ENCODE measurements at regions not wholly inside any gene's neighbourhood (a gene's known extent, or its start where the extent isn't known, plus 50 kb on each side); places are given as distances from the start of the nearest gene placed in this dataset.

DNA sequence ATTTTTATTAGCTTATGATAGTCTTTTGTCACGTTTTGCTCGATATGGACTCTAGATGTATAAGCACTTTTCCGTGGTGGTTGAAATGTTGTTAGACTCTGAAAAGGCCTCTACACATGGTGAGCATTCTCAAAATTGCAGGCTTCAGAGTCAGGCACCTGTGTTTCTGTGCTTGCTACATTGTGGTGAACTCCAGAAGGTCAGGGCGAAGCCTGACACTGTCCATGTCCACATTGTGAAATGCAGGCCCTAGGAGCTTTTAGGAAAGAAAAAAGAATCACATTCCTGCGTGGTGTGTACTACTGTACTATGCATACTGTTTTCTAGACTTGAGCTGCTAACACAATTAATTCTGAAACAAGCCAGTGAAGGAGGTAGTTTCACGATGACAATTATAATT is 86.3 kb downstream of the HS3ST1 start:
- DNase-seq: no peak

DNA sequence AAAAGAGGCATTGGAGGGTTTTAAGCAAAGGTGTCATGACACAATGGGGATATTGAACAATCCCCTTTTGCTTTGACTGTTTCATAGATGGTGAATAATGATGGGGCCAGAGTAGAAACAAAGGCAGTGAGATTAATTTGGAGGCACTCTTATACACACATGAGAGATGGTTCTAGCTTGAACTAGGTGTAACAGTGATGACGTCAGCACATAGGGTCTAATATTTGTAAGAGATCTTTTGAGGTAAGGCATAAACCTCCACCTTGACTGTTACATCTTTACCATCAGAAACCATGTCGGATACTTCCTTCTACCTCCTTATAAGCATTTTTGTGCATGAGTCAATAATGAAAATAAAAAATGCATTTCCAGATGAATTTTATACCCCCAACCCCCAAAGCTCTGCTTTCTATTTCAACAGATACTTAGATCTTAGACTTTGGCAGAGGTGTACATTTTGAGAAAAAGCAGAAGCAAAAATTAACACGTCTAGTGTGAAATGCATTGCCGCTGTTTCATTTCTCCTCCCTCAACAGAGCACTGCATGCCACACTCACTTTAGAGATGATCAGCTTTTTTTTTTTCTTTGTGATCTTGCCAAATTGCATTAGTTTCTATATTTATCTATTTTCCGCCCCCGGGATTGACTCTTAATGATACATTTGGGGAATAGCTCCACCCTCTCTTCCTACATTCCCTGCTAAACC is 87.2 kb downstream of the HS3ST1 start:
- DNase-seq: no peak

GRCh38 chr4:11338956-11339782 is 89.5 kb downstream of the HS3ST1 start:
- DNase-seq: no peak

- DNase-seq: no peak
These were observed 91.4 kb downstream of the HS3ST1 start for GRCh38 chr4:11337287-11337686.

DNA sequence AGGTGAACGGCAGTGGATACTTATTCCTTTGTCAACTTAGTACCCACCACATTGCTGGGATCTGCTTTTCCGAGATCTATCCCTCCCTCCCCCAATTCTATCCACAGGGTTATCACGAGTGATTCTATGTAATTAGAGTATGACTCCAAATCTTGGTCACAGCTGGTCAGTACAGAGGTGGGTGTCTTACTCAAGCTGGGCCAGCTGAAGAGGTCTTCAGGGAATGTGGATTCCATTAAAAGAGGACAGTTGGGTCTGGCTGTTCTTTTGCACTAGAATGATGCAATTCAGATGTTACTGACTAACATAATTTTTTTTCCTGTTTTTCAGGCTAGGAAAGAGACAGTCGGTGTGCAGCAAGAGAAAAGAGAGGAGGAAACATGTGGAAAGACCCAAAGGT is 92.3 kb downstream of the HS3ST1 start:
- no peak for DNase-seq

DNA sequence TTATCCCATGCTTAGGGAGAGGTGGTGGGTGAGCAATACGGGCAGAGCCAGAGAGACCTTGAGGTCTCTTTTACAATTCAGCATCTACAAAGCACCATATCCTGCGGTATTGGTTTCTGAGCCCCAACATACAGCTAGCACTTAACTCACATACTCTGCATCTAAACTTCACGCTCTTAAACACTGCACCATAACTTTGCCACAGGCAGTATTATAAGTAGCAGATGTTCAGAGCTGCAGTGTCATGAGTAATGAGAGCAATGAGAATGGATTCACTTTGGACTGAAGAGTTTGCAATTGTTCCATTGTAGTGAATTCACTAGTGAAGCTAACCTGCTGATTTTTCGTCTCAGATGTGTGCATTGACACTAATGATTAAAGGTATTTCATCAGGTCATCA is 93.8 kb downstream of the HS3ST1 start:
- no peak for DNase-seq

GRCh38 chr4:11328401-11328800 is 100.3 kb downstream of the HS3ST1 start:
- DNase-seq: no peak

- DNase-seq: no peak
These were observed 102.7 kb downstream of the HS3ST1 start for GRCh38 chr4:11326021-11326420.

GRCh38 chr4:11323771-11324170 is 104.9 kb downstream of the HS3ST1 start:
- no peak for DNase-seq

- no peak for DNase-seq
These were observed 115.3 kb downstream of the HS3ST1 start for GRCh38 chr4:11313157-11313943.

GRCh38 chr4:11312389-11312788 is 116.3 kb downstream of the HS3ST1 start:
- no peak for DNase-seq

GRCh38 chr4:11301075-11301660 is 127.5 kb downstream of the HS3ST1 start:
- DNase-seq: no peak

- no peak for DNase-seq
These were observed 128.9 kb downstream of the HS3ST1 start for GRCh38 chr4:11299836-11300235.

- DNase-seq: no peak
These were observed 129.7 kb downstream of the HS3ST1 start for GRCh38 chr4:11299016-11299415.

DNA sequence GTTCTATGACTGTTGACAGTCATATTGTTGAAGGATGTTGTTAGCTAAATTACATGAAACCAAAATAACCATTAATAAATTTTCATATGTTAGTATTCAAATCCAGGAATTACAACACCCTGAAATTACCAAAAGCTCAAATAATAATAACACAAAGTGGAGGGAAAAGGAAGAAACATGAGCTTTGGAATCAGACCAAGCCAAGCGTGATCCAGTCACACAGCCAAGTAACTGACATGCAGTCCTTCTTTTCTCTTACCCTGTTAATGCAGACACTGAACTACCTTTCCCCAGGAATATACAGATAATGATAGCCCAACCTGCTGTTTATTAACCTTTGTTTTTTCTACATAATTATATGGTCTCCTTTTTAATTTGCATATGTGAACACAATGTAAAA is 130.2 kb downstream of the HS3ST1 start:
- no peak for DNase-seq

- no peak for DNase-seq
These were observed 131.1 kb downstream of the HS3ST1 start for GRCh38 chr4:11297627-11298026.

- DNase-seq: no peak
These were observed 131.5 kb downstream of the HS3ST1 start for GRCh38 chr4:11297201-11297600.

DNA sequence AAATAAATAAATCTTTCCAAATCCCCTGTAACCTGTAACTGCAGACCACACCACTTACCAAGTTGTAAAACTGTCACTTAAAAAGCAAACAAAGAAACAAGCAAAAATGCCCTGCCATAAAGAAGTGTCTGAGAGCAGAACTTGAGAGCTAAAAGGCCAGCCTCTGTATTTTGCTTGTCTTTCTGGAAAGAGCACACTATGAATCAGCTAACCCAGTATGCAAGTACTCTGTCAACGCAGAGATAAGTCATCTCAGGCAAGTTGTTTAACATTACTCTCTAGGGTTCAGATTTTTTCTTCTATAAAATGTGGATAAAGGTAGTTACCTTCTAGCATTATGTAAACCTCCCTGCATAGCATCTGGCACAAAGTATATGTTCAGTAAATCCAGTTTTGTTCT is 134.8 kb downstream of the HS3ST1 start:
- no peak for DNase-seq

GRCh38 chr4:11287055-11287454 is 141.6 kb downstream of the HS3ST1 start:
- DNase-seq: no peak

GRCh38 chr4:11286533-11286932 is 142.2 kb downstream of the HS3ST1 start:
- no peak for DNase-seq

DNA sequence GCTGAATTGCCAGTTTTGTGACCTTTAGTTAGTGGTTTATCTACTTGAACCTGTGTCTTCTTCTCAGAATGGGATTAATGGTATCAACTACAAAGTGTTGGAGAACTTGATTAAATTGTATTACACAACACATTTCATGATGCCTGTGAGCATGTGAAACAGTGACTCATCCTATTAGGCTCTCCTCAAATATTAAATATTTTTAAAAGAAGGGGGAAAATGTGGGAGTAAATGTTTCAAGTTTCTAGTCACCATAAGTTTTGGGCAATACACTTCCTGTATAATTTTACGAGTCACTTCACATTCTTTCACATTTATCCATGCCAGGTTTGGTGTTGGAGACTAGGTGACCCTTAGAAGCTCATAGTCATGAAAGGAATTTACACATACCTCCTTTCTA is 147.0 kb downstream of the HS3ST1 start:
- DNase-seq: peak; percentile 1

- DNase-seq: no peak
These were observed 157.4 kb downstream of the HS3ST1 start for GRCh38 chr4:11271263-11271662.

GRCh38 chr4:11268149-11268548 is 160.5 kb downstream of the HS3ST1 start:
- no peak for DNase-seq
